ENCODE measurements at regions not wholly inside any gene's neighbourhood (a gene's known extent, or its start where the extent isn't known, plus 50 kb on each side); places are given as distances from the start of the nearest gene placed in this dataset.

GRCh38 chr2:47639467-47639866 is 68.7 kb upstream of the KCNK12 start:
- TF ChIP-seq CTCF (IDR thresholded peaks at IDR 0.05): no peak
- no peak for TF ChIP-seq POLR2A (IDR thresholded peaks at IDR 0.05)
